GM20431 (cell line): ENCODE measurements at regions not wholly inside any gene's neighbourhood (a gene's known extent, or its start where the extent isn't known, plus 50 kb on each side); places are given as distances from the start of the nearest gene placed in this dataset.

Experiments
- in situ Hi-C: fragments of 300-500 bp; cut with MseI, MboI; formaldehyde crosslinking; loops from one replicate; pipeline ENCODE4 v1.15.0; 2020; ENCODE audit warnings: low sequenced_read_pairs; ENCODE audit not compliant: unreplicated experiment

DNA sequence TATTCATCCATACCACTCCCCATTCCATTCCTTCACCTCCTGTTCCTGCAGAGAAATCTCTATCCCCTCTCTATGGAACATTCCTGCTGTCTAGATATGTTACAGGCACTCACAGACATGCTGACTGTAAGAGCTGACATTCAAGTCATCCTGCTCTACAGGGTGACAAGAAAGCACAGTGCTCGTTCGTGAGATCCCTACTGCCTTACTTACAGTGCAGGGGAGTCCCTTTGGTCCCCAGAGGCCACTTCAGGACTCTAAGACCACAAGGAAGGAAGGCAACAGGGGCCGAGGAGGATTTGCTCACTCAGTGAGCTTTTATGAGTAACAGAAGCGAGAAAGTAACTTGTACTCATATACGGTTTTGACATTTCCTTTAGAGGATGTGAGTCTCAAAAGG is 110.5 kb downstream of the GAS1 start:
- in situ Hi-C loops = no loop called here

DNA sequence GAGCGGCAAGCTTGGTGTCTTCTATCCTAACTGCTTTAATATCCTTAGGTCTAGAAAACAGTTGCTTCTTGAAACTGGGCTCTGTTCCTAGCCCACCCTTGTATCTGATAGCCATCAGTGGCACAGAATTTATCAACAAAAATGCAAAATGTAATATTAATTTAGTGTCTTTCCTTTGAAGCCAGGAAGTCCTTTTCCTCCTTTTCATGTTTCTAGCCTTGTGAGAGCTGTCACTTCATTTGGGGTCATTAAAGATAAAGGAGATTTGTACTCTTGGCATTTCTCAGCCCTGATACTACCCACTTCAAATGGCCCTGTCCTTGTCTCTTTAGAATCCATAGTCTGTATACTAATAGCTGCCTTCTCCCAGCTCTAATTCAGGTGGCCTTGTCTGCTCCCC is 111.0 kb downstream of the GAS1 start:
- in situ Hi-C loops = no loop called here

DNA sequence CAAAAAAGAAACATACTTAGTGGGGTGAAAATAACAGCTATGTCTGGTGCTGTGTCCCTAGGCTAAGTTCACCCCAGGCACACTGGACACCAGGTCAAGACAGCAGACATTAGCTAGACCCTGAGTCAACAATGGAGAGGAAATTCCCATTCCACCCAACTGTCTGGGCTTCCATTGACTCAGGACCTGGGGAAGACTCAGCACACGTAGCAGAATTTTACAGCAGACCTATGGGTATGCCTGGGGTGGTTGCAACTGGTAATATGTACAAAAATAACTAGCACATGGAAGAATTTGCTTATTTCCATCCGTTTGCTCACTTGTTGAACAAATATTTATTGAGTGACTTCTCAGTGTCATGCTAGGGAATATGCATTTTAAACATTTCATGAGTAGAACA is 117.0 kb downstream of the GAS1 start:
- in situ Hi-C loops = no loop called here

DNA sequence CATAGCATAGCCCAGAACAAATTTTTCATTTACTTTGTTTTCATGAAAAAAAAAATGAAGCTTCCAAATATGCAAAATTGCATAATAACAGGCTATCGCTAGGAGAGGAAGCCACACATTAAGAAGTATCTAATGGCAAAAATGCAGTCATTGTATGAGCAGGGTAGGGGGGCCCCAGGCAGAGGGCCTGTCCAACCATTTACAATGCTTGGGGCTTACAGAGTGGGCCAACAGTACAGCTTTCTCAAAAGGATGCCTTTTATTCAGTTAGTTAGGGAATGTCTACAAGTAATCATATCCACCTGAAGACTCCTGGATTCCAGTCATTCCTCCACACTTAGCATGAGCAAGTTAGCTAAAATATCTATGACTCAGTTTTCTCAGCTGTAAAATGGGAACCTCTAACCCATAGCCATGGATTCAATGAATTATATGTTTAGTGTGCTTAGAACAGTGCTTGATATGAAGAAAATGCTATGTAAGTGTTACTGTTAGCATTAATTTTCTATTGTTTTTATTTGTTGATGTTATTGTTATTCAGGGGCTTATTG is 117.7 kb downstream of the GAS1 start:
- in situ Hi-C loops = no loop called here

DNA sequence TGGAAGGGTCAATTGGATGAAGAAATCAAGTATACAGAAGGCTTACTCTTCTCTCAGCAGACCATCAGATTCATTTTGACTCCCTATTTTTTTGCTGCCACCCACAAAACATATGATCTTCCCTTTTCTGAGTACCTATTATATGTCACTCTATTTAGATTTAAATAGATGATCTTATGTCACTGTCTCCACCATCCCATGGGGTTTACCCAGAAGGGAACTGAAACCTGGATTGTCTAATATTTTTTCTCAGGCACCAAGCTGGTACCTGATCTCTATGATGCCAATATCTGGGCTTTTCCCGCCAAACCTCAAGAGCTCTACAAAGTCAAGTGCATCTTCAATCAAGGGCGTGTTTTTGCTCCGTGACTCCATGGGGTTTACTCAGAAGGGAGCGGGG is 118.7 kb downstream of the GAS1 start:
- in situ Hi-C loops = no loop called here

DNA sequence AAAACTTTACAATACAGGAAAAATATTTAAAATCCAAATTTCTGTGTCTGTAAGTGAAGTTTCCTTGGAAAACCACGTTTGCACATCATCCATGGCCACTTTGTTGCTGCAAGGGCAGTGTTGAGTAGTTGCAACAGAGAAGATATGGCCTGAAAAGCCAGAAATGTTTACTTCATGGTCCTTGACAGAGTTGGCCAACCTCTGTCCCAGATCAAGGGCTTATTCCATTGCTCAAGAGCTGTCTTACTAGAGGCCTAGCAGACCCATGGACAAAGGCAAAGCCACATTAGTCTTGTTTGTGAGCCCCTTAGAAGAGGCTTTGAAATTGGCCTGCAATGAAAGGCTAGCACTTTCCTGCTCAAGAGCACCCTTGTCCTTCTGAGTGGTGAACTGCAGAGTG is 119.4 kb downstream of the GAS1 start:
- in situ Hi-C loops = no loop called here

DNA sequence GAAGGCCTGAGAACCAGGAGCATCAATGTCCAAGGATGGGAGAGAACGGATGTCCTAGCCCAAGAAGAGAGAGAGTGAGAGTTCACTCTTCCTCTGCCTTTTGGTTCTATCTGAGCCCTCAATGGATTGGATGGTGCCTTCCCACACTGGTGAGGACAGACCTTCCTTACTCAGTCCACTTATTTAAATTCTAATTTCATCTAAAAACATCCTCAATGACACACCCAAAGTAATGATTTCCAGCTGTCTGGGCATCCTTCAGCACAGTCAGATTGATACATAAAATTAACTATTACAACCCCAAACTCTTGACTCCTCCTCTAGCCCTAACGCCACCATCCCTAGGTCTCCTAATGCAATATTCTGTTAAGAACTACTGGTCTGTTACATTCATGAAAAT is 122.0 kb downstream of the GAS1 start:
- in situ Hi-C loops = no loop called here

DNA sequence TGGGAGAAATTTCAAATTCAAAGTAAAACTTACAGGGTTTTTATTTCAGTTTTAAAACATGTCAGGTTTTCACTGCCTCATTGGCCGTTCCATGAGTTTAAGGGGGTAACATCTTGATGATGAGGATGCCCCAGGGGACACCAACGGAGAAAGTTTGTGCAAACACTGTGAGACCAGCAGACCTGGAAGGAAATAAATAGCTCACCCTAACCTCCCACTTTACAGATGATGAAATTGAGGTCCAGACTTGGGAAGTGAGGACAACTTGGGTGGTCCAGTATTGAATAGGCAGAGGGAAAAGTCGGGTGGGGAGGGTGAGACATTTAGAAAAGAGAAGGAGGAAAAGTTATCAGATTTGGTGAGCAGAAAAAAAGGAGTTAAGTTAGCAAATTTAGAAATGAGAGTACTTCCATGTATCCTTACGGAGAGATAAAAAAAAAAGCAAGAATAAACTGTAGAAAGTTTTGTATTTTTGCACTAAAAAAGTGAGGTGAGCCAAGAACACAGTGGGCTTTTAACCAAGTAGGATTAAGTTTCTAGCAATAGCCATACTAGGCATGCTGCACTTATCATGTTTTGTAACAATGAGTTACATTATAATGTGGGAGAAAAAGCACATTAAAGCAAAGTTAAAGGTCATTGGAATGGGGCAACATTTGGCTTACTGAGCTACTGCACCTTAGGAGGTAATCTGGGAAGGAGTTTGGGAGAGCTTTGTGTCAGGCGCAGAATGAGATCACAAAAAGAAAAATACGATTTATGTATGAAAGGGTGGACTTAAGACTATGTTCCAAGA is 125.1 kb downstream of the GAS1 start:
- in situ Hi-C loops = no loop called here

DNA sequence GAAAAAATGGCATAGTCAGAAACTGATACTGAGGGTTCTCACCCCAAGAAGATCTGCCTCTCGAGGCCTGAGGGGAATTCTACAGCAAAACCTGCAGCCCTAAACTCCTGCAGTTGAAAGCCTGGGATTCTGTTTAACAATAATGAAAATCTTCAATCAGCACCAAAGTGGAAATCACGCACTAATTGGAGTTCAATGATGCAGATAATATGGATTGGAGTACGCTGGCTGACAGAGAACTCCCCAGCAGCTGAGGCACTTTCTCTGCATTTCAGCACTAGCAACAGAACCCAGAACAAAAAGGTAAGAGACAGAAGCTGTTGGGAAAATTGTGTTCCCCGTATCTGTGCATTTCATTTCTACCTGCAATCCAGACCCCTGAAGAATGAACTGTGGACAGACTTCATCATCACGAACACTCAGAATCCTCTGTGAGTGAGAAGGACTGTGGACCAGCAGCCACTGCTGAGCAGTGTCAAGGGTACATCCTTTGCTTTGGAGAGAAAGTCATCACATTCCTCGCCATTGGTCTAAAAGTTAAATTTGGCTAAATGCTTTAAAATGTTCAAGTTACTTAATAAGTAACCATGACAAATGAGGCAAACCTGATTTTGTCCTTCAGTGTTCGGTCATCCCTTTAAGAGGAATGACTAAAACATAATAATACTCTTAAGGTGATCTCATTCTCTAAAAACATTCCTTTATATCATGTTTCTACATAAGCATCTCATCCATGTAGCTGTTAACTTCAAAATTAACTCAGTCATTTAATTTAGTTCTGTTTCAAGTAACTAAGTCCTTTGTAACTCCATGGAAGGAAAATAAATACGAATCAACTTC is 126.1 kb downstream of the GAS1 start:
- in situ Hi-C loops = no loop called here

DNA sequence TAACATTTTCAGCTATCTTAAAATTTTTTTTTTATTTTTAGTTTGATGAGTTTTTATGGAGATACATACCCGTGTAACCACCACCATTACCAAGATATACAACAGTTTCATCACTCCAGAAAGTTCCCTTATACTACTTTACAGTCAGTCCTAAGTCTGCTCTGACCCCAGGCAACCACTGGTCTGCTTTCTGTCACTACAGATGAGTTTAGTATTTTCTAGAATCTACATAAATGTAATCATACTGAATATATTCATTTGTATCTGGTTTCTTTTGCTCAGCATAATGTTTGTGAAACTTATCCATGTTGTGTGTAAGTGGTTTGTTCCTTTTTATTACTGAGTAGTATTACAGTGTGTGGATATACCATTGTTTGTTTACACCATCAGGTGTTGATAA is 127.8 kb downstream of the GAS1 start:
- in situ Hi-C loops = no loop called here

DNA sequence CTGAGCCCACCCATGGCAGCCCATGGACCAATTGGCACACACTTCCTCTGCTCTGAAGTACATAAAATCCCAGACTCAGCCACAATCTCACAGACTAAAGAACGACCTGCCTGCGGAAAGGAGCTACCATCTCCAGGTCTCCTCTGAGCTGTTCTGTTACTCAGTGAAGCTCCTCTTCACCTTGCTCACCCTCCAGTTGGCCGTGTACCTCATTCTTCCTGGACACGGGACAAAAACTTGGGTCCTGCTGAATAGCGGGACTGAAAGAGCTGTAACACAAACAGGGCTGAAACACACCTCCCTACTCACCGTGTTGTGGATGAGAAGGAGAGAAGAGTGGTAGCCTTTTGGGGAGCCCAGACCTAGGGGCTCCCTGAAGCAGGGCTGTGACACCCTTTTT is 128.7 kb downstream of the GAS1 start:
- in situ Hi-C loops = no loop called here

DNA sequence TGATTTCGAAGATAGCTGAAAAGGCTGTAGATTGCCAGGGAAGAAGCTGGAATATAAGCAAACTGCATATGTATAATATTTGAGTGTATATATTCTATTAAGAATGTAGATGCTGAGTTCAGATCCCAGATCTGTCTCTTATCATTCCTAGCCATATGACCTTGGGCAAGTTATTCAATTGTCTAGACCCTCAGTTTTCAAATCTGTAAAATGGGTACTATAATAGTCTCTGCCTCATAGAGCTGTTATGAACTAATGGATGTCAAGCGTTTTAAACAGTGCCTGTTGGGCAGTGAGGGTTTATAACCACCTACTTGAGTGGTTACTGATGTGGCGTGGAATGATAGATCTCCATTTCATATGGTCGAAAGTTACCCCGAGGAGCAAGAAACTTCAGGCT is 130.4 kb downstream of the GAS1 start:
- in situ Hi-C loops = no loop called here

DNA sequence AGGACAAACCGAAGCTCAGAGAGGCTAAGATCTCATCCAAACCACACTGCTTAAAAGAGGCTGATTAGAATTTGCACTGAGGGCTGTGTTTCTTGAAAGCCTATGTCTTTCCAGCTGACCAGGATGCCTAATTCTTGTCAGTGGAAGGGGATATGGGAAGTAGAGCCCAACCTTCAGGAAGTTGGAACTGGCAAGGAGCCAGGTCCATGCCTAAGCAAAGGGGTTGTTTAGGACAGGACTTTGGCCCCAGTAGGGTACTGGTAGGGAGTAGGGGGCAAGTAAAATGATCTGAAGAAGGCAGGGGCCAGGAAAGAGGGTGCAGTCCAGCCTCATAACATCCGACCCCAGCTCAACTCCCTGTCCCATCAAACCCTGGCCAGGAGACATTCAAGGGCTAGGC is 130.9 kb downstream of the GAS1 start:
- in situ Hi-C loops = no loop called here

DNA sequence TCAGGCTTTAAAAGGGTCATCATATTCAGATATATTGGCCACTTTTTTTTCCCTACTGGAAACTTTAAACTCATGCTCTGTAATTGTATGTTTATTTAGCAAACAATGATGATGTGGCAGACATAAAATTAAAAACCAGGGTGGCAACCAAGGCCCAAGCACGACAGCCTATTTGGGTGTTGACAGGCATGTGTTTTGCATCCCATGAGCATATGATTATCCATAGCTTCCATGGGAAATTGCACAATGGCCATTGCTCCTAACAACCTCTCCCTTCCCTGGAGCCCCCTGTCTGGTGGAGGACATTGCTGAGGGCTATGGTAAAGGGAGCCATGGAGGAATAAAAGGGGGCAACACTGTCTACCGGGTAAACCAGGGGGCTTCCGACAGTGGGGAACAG is 134.7 kb downstream of the GAS1 start:
- in situ Hi-C loops = no loop called here

DNA sequence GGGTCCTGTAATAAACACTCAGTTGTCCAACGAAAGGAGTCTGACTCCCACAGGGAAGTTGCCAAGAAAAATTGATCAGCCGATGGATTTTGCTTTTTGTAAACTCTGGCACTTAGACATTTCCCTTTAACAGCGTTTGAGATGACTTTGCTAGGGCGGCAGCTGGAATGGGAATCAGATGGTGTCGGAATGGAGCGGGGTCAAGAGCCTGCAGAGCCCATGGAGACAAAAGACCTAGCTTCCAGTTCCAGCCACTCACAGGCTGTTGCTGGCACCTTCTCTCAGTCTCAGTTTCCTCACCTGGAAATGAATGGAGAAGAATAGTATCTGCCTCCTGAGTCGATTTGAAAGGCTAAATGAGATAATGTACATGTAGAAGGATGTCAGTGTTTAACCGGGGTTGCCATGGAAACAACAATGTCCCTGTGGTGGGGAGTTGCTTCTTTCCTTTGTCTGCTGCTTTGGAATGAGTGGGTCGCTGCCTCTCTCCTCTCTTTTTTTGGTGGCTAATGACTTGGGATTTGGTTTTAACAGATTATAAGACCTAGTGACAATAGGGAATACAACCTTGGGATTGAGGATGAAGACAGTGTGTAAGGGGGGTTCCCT is 137.4 kb downstream of the GAS1 start:
- in situ Hi-C loops = no loop called here

DNA sequence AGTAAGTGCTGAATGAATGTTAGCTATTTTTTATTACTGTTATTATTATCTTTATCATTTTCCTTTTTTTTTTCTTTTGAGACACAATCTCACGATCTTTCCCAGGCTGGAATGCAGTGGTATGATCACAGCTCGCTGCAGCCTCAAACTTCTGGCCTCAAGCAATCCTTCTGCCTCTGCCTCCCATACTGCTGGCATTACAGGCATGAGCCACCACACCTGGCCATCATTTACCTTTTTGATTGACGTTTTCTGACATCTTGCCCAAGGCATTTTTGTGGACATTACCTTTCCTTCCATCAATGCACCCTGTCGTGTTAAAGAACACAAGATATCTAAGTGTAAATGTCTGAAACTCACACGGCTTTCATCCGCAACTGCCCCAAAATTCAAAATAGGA is 138.2 kb downstream of the GAS1 start:
- in situ Hi-C loops = no loop called here

DNA sequence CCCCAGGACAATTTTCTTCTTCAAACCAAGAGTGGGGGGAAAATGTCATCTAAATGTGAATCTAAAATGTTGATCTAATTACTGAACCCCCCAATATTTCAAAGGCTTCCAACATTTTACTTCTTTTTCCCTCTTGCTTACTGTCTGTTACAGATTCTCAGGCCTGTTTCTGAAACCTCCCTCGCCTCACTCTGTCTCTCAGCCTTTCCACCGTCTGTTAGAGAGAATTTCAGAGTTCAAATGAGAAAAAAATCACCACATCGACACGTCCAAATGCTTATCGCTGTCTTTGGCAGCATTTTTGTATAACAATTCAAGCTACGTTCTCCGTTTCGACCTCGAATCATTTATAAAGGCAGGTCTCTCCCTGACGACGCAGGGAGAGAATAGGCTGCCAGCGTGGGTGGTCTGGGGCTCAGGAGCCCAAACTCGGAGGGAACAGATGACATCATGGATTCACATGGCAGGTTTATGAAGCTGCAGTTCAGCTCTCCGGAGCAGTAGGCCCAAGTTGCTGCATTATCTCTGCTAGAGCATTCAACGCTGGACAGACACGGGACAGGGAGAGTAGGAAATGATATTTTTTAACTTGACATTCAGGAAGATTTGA is 139.8 kb downstream of the GAS1 start:
- in situ Hi-C loops = no loop called here

DNA sequence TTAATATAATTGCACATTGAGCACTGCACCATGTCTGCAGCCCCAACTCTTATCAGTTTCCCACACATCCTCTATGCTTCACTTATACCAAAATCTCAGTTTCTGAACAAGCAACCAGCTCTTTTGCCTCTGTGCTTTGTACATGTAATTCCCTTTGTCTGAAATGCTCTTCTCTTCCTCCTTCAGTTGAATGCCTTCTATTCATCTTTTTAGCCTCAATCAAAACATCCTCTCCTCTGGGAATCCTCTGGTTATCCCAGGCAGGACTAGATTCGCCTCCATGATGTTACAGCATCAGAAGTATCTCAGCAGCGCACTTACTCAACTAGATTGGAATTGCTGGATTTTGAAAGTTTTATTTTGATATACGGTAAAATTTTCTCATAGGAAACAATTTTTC is 143.3 kb downstream of the GAS1 start:
- in situ Hi-C loops = no loop called here

DNA sequence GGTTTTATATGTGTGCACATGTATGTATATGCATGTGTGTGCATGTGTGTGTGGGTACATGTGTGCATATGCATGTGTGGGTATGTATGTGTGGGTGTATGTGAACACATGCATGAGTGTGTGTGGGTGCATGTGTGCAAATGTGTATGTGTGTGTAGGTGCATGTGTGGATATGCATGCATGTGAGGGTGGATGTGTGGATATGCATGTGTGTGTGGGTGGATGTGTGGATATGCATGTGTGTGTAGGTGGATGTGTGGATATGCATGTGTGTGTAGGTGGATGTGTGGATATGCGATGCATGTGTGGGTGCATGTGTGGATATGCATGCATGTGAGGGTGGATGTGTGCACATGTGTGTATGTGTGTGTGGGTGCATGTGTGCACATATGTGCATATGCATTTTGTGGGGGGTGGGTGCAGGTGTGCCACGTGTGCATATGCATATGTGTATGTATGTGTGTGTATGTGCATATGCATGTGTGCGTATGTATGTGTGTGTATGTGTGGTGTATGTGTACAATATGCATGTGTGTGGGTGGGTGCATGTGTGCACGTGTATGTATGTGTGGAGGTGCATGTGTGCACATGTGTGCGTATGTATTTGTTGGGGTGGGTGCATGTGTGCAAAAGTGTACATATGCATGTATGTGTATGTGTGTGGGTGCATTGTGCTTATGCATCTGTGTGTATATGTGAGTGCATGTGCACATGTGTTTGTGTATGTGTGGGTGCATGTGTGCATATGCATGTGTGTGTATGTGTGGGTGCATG is 144.2 kb downstream of the GAS1 start:
- in situ Hi-C loops = no loop called here

DNA sequence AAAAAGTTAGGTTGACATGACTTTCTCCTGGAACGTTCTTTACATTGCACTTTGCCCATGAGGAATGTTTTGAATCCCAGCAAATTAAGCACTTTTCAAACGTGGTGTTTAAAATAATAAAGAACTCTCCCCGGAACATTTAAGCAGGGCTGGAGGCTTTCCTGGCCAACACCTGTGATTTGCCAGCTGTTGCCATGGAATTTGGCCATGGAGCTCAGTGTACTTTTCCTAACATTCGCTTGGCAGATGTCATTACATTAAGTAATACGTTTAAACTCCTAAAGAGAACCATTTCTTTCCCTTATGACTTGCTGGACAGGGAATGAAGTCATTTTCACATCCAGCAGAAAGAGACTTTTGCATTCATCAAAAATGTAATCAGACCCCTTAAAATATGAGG is 146.1 kb downstream of the GAS1 start:
- in situ Hi-C loops = no loop called here
